ENCODE measurements at regions not wholly inside any gene's neighbourhood (a gene's known extent, or its start where the extent isn't known, plus 50 kb on each side); places are given as distances from the start of the nearest gene placed in this dataset.

GRCh38 chr16:85326113-85326793, 214.0 kb upstream of the CIBAR2 start:
- no peak for DNase-seq (ENCODE audit: low read depth)

GRCh38 chr16:85326794-85327181, 214.5 kb upstream of the CIBAR2 start:
- no peak for DNase-seq (ENCODE audit: low read depth)

DNA sequence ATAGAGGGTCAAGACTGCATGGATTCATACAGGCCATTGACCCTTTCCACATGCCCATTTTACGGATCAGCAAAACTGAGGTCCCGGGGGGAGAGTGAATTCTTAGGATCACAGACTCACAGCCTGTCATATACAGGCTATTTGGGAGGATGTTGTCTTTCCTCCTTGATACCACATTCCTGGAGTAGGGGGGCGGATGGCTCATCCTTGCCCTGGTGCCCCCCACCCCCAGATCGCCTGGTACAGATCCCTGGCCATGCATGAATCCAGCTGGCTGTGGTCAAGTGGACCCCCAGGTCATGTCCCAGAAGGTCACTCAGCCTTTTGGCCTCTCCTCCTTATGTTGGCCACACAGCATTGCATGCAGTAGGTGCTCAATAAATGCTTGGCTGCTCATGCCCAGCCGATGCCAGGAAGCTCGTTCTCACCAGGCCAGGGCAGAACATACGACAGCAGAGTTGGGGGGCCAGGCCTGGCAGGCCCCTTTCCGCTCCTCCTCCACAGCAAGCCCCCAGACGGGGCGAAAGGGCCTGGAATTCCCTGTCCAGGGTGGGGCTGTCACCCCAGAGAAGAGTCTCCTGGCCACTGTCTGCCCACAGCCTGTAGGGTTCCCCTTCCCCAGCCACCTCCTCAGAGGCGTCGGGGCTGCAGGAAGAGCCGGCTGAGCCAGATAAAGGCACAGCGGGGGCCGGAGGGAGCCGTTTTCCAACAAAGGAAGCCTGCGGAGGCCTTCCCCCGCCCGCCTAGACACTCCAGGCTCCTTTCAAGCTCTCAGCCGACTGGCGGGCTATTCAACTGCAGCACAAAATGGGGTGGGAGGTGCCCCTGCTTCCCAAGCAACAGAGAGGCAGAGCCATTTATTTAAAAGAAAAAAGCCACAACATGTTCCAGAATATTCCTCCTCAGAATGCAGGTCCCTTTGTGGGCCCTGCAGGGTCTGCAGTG, 215.7 kb upstream of the CIBAR2 start:
- no peak for DNase-seq (ENCODE audit: low read depth)

- DNase-seq (ENCODE audit: low read depth), result no peak
These were observed 216.4 kb upstream of the CIBAR2 start for GRCh38 chr16:85328676-85329058.

DNA sequence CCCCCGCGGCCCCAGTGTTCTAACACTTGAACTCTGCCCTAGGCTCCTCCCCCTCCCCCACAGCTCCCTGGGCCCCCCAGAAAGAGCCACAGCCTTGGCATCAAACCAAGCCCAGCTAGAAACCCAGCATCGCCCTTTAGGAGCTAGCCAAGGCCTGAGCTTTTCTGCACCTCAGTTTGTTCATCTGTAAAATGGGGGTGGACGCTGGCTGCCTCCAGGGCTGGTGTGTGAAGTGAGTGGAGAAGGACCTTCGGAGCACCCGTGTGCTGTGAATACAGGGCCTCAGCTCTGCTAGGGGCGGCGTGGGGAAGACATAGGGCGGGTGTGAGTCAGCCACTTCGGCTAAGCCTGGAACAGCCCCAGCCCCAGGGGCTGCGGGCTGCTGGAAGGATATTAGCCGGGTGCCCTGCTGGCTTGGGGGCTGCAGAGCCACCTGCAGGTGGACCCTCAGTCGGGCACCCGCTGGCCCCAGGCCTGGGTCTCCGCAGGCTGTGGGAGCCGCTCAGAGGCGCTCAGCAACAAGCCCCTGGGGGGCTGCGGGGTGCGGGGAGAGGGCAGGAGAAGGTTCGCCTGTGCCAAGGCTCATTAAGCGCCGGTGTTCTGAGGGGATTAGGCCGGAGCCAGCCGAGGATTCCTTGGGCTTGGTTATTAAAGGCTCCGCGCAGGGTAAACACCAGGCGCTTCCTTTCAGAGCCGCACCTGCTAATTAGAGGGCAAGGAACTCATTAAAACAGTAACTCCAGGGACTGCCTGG, 217.0 kb upstream of the CIBAR2 start:
- DNase-seq (ENCODE audit: low read depth), result no peak

GRCh38 chr16:85330006-85330693, 217.9 kb upstream of the CIBAR2 start:
- no peak for DNase-seq (ENCODE audit: low read depth)

DNA sequence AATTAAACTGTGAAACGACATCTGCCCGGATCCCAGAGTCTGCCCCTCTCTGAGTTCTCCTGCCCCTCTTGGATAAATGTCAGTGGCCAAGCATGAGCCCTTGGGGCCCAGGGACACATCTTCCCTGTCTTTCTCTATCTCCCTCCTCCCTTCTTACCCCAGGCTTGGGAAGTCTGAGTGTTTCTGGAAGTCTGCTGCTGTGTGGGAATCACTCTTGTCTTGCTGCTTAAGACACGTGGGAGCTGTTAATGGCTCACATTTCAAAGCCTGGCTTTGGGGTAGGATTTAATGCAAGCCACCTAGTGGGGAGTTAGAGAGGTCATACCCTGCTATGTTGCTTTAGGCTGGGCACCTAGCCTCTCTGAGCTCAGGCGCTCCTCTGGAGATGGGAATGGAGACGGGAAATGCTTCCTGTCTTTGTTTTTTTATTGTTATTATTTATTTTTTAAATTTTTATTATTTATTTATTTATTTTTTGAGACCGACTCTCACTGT, 218.5 kb upstream of the CIBAR2 start:
- peak; percentile 78 for DNase-seq (ENCODE audit: low read depth)

- DNase-seq (ENCODE audit: low read depth), result no peak
These were observed 219.4 kb upstream of the CIBAR2 start for GRCh38 chr16:85331688-85332087.

DNA sequence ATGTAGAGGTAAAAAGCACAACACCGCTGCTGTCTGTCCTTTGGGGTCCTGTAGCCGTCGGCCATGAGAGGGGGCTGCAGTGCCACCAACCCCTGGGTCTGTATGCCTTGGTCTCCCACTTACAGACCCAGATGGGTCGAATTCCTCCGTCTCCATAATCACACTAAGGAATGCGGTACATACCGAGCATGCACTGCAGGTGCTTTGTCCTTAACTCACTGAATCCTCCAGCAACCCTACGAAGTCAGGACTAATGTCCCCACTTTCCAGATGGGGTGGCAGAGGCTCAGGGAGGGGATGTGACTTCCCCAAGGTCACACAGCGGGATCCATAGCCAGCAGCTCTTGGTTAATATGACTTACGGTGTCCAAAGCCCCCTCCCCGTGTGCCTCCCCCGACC, 219.9 kb upstream of the CIBAR2 start:
- no peak for DNase-seq (ENCODE audit: low read depth)

GRCh38 chr16:85333337-85333736, 221.1 kb upstream of the CIBAR2 start:
- DNase-seq (ENCODE audit: low read depth), result no peak

DNA sequence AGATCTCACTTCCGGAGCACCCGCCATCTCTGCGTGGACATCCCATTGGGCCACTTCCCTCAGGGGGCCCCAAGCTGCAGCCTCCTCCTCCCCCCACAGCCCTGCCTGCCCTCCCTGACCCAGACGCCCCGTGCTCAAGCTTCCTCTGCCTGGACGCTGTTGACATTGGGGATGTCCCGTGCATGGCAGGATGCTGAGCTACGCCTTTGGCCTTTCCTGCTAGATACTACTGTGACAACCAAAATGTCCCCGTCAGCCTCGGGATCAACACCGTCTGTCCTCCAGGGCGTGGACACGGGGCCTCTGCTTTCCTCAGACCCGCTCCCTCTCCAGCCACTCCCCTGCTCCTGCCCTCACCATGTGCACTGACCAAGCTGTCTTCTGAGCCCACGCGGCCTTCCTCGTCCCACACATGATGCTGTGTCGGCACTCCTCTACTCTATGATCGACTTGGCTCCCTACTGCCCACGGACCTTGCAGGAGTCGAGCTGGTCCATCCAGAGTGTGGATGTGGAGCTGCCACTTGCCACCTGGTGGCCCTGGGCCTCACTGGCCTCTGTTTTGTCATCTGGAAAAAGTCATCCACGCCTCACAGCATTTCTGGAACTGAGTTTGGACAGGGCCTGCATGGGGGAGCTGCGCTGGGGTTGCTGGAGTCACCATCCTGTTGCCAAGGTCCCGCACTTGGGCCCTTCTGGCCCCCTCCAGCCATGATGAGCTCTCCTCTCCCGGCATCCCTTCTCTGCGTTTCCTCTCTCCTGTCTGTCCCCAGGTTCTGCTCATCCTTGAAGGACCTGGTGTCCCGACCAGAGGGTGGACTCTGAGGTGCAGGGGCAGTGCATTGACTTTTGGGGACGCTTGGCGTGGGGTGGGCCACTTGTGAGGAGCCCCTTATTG, 221.7 kb upstream of the CIBAR2 start:
- no peak for DNase-seq (ENCODE audit: low read depth)

DNA sequence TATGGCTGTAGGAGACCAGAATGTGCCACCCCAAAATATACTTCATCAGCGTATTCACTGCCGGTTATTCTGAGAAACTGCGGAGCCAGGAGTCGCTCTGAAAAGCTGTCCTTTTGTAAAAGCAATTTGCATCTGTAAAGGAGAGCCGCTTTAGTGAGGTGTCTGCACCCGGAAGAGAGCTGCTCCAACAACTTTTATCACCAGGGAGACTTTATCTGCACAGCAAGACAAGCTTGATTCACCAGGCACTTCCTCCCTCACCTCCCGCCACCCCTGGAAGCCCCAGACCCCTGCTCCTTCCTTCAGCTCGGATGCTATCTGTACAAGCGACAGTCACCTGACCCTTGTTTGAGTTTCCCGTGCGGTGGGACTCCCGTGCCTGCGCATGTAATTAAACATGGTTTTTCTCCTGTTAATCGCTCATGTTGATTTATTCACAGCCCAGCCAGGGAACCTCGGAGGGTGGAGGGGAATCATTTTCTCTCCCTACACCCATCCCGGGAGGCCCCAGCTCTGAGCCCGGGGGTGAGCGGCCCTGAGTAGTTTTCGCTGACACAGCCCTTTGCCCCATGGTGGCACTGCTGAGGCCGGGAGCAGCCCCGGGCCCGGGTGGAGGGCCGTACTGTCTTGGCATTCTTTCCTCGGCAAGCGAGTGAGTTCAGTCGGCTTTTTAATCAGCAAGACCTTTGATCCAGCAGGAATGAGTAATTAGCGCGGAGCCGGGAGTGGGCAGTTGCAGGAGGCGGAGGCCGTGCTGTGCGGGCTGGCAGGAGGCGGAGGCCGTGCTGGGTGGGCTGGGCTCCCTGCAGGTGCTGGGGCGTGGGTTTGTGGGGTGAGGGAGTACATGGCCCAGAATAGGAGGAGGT, 222.7 kb upstream of the CIBAR2 start:
- no peak for DNase-seq (ENCODE audit: low read depth)

DNA sequence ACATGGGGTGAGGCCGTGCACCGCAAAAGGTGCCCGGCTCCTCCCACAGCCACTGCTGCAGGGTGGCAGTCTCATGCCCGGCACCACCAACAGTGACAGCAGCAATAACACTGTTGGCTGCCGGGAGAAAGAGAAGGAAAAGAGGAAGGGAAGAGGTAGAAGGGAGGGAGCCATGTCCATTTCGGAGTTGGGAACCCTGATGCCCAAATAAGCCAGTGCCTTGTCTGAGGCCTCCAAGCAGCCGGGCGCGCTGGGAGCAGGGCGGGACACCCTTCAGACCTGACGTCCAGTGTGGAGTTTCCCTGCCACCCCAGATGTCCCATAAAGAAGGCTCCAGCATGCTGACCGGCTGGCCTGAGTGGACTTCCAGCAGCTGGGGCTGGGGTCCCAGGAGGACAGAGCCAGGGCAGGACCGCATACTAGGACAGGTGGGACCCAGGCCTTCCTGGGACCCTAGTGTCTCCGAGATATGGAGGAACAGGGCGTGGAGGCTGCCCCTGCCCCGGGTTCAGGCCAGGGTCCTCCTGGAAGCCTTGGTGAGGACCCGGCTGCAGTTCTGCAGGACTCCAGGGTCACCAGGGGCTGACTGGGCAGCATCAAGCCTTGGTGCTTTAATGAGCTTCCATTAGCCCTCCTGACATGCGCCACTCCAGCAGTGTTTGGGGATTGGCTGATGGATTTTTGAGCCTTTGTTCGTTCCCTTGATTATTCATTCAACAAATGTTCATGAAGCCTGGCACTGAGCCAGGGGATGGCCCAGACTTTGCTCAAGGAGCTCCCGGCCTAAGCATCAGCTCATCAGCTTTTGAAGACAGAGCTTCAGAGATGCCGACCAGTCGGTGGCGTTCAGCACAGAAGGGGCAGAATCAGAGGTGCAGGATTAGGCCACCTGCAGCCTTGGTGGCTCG, 223.6 kb upstream of the CIBAR2 start:
- no peak for DNase-seq (ENCODE audit: low read depth)

- DNase-seq (ENCODE audit: low read depth), result no peak
These were observed 225.8 kb upstream of the CIBAR2 start for GRCh38 chr16:85337910-85338637.

- DNase-seq (ENCODE audit: low read depth), result no peak
These were observed 226.3 kb upstream of the CIBAR2 start for GRCh38 chr16:85338638-85338982.

DNA sequence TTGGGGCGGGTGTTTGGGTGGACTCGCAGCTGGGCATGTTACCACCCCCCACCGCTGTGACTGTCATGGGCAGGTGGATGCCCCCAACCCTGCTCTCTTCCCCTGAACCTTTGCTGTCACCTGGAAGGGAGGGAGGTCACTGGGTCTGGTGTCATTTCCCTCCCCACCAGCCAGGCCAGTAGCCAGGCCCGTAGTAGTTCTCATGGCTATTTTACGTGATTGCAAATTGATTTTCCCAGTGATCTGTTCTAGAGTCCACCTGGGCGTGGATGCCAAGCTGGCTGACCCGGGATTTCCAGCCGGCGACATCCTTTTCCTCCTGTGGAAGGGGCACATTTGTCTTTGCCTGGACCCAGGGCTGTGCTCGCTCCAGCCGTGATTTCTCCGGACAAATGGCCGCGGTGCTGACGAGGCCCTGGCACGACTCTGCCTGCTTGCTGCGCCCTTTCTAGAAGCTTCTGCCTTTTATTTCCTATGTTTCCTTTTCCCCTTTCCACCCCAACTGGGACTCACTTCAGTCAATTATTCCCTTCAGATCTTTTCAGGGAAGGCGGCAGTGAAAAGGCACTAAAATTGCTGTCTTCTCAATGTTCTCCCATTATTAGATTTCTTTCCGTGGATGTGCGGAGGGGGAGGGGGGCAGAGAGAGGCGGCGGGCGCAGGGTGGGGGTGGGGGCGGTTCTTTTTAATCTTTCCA, 226.9 kb upstream of the CIBAR2 start:
- no peak for DNase-seq (ENCODE audit: low read depth)

- no peak for DNase-seq (ENCODE audit: low read depth)
These were observed 229.9 kb upstream of the CIBAR2 start for GRCh38 chr16:85341972-85342695.

Measured in fibroblast of gingiva (primary cell).